Uterus (tissue), 3 donors: ENCODE measurements at regions not wholly inside any gene's neighbourhood (a gene's known extent, or its start where the extent isn't known, plus 50 kb on each side); places are given as distances from the start of the nearest gene placed in this dataset.

Source experiments
- DNase-seq, 2 donors: peaks; one replicate each; pipeline ENCODE4 v3.0.0-alpha.2; 2019 to 2020
- H3K27ac ChIP-seq, 2 donors: fragments of 200-600 bp; sonication (generic); 1 replicate in 1 of 2; 2 replicates in 1 of 2; pipeline ENCODE4 v1.5.1; 2016 to 2018
- H3K27me3 ChIP-seq, 2 donors: fragments of 200-600 bp; sonication (generic); one replicate each; pipeline ENCODE4 v1.5.1; 2018 to 2019; ENCODE audit warnings: control low read depth in 1 of 2
- H3K36me3 ChIP-seq, 2 donors: fragments of 200-600 bp; sonication (generic); one replicate each; pipeline ENCODE4 v1.5.1; 2019; ENCODE audit warnings: control low read depth in 1 of 2
- H3K4me1 ChIP-seq, 2 donors: fragments of 200-600 bp; sonication (generic); one replicate each; pipeline ENCODE4 v1.5.1; 2018 to 2019; ENCODE audit warnings: control low read depth in 1 of 2
- H3K4me3 ChIP-seq, 2 donors: fragments of 200-600 bp; sonication (generic); 1 replicate in 1 of 2; 2 replicates in 1 of 2; pipeline ENCODE4 v1.5.1; 2018 to 2019; ENCODE audit warnings: mild to moderate bottlenecking in 1 of 2
- H3K9me3 ChIP-seq, 2 donors: fragments of 200-600 bp; sonication (generic); one replicate each; pipeline ENCODE4 v1.5.1; 2019; ENCODE audit warnings: control low read depth in 1 of 2
- CTCF ChIP-seq, 4 experiments: fragments of 200-600 bp in 2 of 4; fragments of 450-650 bp in 2 of 4; sonication (generic) in 2 of 4; IDR thresholded peaks; one replicate each; pipeline ENCODE4 v1.5.1; 2016 to 2019; ENCODE audit warnings: antibody characterized with exemption in 4 of 4, mild to moderate bottlenecking in 2 of 4, moderate library complexity in 1 of 4
- POLR2A ChIP-seq, 2 donors: fragments of 450-650 bp; IDR thresholded peaks; one replicate each; pipeline ENCODE4 v1.6.1; 2016; ENCODE audit warnings: antibody characterized with exemption in 2 of 2, mild to moderate bottlenecking in 1 of 2, moderate library complexity in 1 of 2
- intact Hi-C: fragments of 100-400 bp; cut with DNase I; formaldehyde crosslinking; loops from one replicate; pipeline ENCODE4 v1.15.1; 2023; ENCODE audit warnings: low total_unique reads
- donor health status: DM: yes; HTN: yes; CAD: no.

DNA sequence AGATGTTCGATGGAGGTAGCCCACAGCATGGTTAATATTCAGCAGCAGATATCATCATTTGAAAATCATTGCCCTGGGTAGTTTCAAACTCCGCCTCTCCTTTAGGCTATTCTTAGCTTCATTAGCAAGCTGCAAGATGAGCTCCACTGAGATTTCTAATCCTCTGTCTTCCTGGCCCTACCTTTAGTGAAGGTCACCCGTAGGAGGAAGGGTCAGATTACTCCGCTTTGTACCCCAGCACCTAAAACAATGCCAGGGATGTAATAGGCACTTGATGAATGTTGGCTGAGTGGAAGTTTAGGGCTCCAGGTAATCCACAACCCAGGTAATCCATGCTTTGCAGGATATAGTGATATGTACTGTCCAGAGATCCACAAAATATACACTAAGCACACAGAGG is 260.1 kb upstream of the MTNR1B start:
- H3K4me3 ChIP-seq, result no peak overlapping the region
- TF ChIP-seq POLR2A (IDR thresholded peaks at IDR 0.05) (no peak), CTCF (IDR thresholded peaks at IDR 0.05) (no peak)
- no peak overlapping the region for H3K27ac ChIP-seq
- no peaks in the 10 kb centered on the region for H3K9me3 ChIP-seq
- no peaks in the 10 kb centered on the region for H3K4me1 ChIP-seq
- no peak for DNase-seq
- no peaks in the 10 kb centered on the region for H3K27me3 ChIP-seq
- intact Hi-C loops, result no loop called here
- H3K36me3 ChIP-seq, result no peaks in the 10 kb centered on the region

- DNase-seq, result no peak
- H3K4me1 ChIP-seq, result no peaks in the 10 kb centered on the region
- H3K27ac ChIP-seq, result no peak overlapping the region
- H3K9me3 ChIP-seq, result no peaks in the 10 kb centered on the region
- no peak for TF ChIP-seq CTCF (IDR thresholded peaks at IDR 0.05)
- no peak for TF ChIP-seq POLR2A (IDR thresholded peaks at IDR 0.05)
- no peaks in the 10 kb centered on the region for H3K36me3 ChIP-seq
- H3K4me3 ChIP-seq, result no peak overlapping the region
- no peaks in the 10 kb centered on the region for H3K27me3 ChIP-seq
- intact Hi-C loops, result no loop called here
Measured at GRCh38 chr11:92711926-92712325, 257.5 kb upstream of the MTNR1B start.

DNA sequence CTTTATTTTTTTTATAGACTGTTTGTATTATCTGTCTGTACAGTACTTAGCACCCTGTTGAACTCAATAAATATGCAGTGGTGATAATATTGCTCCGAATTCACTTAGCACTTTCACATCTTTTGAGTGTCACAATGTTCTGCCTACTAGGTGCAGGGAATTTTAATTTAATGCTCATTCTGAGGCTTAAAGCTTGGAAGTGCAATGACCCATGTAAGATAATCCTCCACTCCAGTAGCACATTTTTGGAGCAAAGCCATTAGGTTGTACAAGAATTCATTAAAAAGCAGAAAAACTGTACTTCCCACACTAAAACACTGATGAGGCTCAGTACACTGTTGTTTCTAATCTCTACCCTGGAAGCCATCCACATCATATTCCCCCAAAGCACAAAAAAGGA is 255.3 kb upstream of the MTNR1B start:
- Histone ChIP-seq H3K36me3 (no peaks in the 10 kb centered on the region), H3K9me3 (no peaks in the 10 kb centered on the region), H3K27me3 (no peaks in the 10 kb centered on the region), H3K27ac (no peak overlapping the region), H3K4me1 (no peaks in the 10 kb centered on the region), H3K4me3 (no peak overlapping the region)
- TF ChIP-seq POLR2A (IDR thresholded peaks at IDR 0.05), result no peak
- no peak for TF ChIP-seq CTCF (IDR thresholded peaks at IDR 0.05)
- intact Hi-C loops, result no loop called here
- no peak for DNase-seq

DNA sequence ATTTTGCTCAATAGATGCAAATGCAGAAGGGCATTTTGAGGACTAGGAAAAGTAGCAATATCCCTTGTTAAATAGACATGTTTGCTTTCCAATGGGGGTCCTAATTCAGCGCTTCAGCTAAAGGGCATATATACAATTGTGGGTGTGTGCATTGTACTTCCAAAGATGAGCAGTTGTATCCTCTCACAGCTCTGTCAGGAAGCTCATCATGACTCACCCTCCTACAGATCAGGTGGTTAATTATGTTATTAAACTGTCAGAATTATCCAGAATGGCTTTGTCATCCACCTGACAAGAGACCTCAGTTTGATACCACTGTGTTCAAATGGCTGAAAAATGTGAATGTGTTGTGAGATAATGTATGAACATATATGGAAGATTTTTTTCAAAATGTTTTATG is 252.2 kb upstream of the MTNR1B start:
- no peak for DNase-seq
- intact Hi-C loops, result no loop called here
- TF ChIP-seq POLR2A (IDR thresholded peaks at IDR 0.05) (no peak), CTCF (IDR thresholded peaks at IDR 0.05) (no peak)
- H3K36me3 ChIP-seq, result no peaks in the 10 kb centered on the region
- no peaks in the 10 kb centered on the region for H3K4me1 ChIP-seq
- no peaks in the 10 kb centered on the region for H3K9me3 ChIP-seq
- H3K4me3 ChIP-seq, result no peak overlapping the region
- H3K27ac ChIP-seq, result no peak overlapping the region
- H3K27me3 ChIP-seq, result no peaks in the 10 kb centered on the region

GRCh38 chr11:92720385-92720784 is 249.1 kb upstream of the MTNR1B start:
- TF ChIP-seq CTCF (IDR thresholded peaks at IDR 0.05), result no peak
- TF ChIP-seq POLR2A (IDR thresholded peaks at IDR 0.05), result no peak
- Histone ChIP-seq H3K36me3 (no peaks in the 10 kb centered on the region), H3K27ac (no peak overlapping the region), H3K4me1 (no peaks in the 10 kb centered on the region), H3K4me3 (no peak overlapping the region), H3K27me3 (no peaks in the 10 kb centered on the region), H3K9me3 (no peaks in the 10 kb centered on the region)
- intact Hi-C loops, result no loop called here
- DNase-seq, result no peak
